ENCODE measurements at regions not wholly inside any gene's neighbourhood (a gene's known extent, or its start where the extent isn't known, plus 50 kb on each side); places are given as distances from the start of the nearest gene placed in this dataset.
"Not testable (repeated sequence)": the region's sequence is repeated elsewhere in the genome, so short reads cannot be mapped to it uniquely, and the experiment has no call there.

GRCh38 chr2:166665991-166666940, 172.2 kb upstream of the SCN7A start:
- no peak overlapping the region for H3K9ac ChIP-seq (ENCODE audit: low read depth, low read length)
- H3K27me3 ChIP-seq (ENCODE audit: control insufficient read depth, insufficient read depth, low read length) = no peaks in the 10 kb centered on the region
- H3K36me3 ChIP-seq (ENCODE audit: control insufficient read depth, insufficient read depth, low read length) = no peaks in the 10 kb centered on the region
- H3K4me1 ChIP-seq (ENCODE audit: control insufficient read depth, insufficient read depth, low read length) = no peaks in the 10 kb centered on the region
- no peaks in the 10 kb centered on the region for H3K9me3 ChIP-seq (ENCODE audit: control insufficient read depth, insufficient read depth, low read length)
- no peak overlapping the region for H3K4me3 ChIP-seq (ENCODE audit: low read depth, low read length)

GRCh38 chr2:166661824-166662223, 167.8 kb upstream of the SCN7A start:
- Histone ChIP-seq H3K4me1 (ENCODE audit: control insufficient read depth, insufficient read depth, low read length) (no peaks in the 10 kb centered on the region), H3K4me3 (ENCODE audit: low read depth, low read length) (no peak overlapping the region)

DNA sequence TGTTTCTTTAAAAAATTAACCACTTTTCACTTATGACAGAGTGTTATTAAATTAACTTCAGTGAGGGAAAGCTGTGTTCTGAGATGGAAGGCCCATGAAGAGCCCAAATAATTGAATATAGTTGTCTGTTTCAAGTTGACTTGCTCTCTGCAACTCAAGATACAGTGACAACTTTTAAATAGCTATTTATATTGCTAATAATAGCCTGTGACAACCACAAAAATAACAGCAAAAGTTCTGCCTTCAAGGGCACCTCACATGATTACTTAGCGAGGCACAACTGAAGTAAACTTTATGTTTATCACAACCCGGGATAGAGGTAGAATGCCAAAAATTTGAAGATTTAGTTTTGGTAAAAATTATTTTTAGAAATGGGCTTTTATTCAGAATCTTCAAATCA, 167.3 kb upstream of the SCN7A start:
- H3K4me3 ChIP-seq (ENCODE audit: low read depth, low read length) = no peak overlapping the region
- H3K27me3 ChIP-seq (ENCODE audit: control insufficient read depth, insufficient read depth, low read length) = no peaks in the 10 kb centered on the region
- no peaks in the 10 kb centered on the region for H3K36me3 ChIP-seq (ENCODE audit: control insufficient read depth, insufficient read depth, low read length)
- no peaks in the 10 kb centered on the region for H3K4me1 ChIP-seq (ENCODE audit: control insufficient read depth, insufficient read depth, low read length)
- no peaks in the 10 kb centered on the region for H3K9me3 ChIP-seq (ENCODE audit: control insufficient read depth, insufficient read depth, low read length)
- H3K9ac ChIP-seq (ENCODE audit: low read depth, low read length) = no peak overlapping the region

More at GRCh38 chr2:166661824-166662223, 167.8 kb upstream of the SCN7A start:
- Histone ChIP-seq H3K9ac (ENCODE audit: low read depth, low read length) (no peak overlapping the region), H3K9me3 (ENCODE audit: control insufficient read depth, insufficient read depth, low read length) (no peaks in the 10 kb centered on the region), H3K36me3 (ENCODE audit: control insufficient read depth, insufficient read depth, low read length) (no peaks in the 10 kb centered on the region), H3K27me3 (ENCODE audit: control insufficient read depth, insufficient read depth, low read length) (no peaks in the 10 kb centered on the region)

DNA sequence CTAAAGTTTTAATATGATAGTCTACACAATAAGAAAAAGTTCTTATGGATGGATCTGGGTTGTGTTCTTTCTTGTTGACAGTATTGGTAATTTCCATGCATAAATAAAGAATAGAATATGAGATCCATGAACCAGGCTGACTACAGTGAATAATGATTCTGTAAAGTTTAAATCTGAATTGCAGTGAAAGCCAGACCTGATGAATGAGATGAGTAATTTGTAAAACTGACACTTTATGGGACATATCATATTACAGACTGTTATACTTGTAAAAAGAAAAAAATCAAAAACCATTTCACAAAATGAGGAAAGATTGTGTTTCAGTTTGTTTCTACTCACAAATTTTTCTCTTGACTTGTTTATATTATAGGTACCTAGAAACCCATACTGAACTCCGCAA, 164.9 kb upstream of the SCN7A start:
- Histone ChIP-seq H3K9ac (ENCODE audit: low read depth, low read length) (no peak overlapping the region), H3K27me3 (ENCODE audit: control insufficient read depth, insufficient read depth, low read length) (no peaks in the 10 kb centered on the region), H3K9me3 (ENCODE audit: control insufficient read depth, insufficient read depth, low read length) (no peaks in the 10 kb centered on the region), H3K4me1 (ENCODE audit: control insufficient read depth, insufficient read depth, low read length) (no peaks in the 10 kb centered on the region), H3K36me3 (ENCODE audit: control insufficient read depth, insufficient read depth, low read length) (no peaks in the 10 kb centered on the region), H3K4me3 (ENCODE audit: low read depth, low read length) (no peak overlapping the region)

DNA sequence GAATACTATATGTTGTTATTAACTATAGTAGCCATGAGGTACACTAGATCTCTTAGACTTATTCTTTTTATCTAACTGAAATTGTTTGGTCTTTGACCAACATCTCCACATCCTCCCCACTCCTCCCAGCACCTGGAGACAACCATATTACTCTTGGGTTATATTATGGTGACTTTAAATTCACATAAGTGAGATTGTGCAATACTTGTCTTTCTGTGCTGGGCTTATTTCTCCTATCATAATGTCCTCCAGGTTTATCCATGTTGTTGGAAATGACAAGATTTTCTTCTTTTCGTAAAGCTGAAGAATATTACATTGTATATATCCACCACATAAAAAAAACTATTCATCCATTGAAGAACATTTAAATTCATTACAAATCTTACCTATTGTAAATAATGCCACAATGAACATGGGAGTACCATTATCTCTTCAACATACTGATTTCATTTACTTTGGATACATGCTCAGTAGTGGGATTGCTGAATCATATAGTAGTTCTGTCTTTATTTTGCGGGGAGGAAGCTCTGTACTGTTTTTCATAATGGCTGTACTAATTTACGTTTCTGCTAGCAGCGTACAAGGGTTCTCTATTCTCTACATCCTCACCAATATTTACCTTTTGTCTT, 159.2 kb upstream of the SCN7A start:
- Histone ChIP-seq H3K9me3 (ENCODE audit: control insufficient read depth, insufficient read depth, low read length) (no peaks in the 10 kb centered on the region), H3K27me3 (ENCODE audit: control insufficient read depth, insufficient read depth, low read length) (no peaks in the 10 kb centered on the region), H3K4me1 (ENCODE audit: control insufficient read depth, insufficient read depth, low read length) (no peaks in the 10 kb centered on the region), H3K4me3 (ENCODE audit: low read depth, low read length) (no peak overlapping the region), H3K9ac (ENCODE audit: low read depth, low read length) (no peak overlapping the region), H3K36me3 (ENCODE audit: control insufficient read depth, insufficient read depth, low read length) (no peaks in the 10 kb centered on the region)

DNA sequence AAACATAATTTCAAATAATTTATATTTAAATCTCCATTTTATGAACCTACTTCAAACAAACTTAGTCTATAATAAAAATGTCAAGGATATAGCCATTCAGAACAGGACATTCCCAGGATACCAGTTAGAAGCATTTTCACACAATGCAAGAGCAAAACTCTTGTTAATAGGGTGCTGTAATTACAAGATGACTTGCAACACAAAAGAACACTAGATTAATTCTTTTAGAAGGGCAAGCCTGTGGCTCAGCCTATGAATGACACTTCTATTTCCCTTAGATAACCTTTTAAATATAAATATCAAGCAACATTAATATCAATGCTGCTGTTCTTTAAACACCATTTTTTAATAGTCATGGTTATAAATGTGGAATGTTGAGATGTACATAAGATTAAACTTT, 157.9 kb upstream of the SCN7A start:
- Histone ChIP-seq H3K36me3 (ENCODE audit: control insufficient read depth, insufficient read depth, low read length) (no peaks in the 10 kb centered on the region), H3K9me3 (ENCODE audit: control insufficient read depth, insufficient read depth, low read length) (no peaks in the 10 kb centered on the region), H3K4me3 (ENCODE audit: low read depth, low read length) (no peak overlapping the region), H3K4me1 (ENCODE audit: control insufficient read depth, insufficient read depth, low read length) (no peaks in the 10 kb centered on the region), H3K9ac (ENCODE audit: low read depth, low read length) (no peak overlapping the region), H3K27me3 (ENCODE audit: control insufficient read depth, insufficient read depth, low read length) (no peaks in the 10 kb centered on the region)

DNA sequence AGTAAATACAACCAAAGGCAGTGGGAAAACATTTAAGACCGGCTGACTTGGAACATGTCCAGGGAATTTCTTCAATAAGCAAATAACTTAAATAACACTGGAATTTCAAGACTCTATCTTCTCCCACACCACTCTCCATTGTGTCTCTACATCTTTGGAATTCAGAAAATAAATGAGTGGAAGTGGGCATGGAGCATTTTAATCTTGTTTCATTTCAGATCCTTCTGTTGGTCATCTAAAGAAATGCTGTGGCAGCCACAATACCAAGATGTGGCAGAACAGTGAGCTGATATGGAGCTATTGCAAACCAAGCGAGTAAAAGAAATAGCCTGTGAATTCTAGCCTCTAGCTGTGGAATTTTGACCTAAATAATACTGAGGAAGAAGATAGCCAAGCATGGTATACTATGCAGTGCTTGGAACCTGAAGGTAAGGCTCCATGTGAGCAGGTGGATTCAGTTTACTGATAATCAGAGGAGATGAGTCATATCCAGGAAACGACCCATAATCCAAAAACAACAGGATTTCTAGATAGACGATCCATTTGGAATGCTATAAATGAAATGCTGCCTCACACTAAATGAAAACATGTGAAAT, 157.1 kb upstream of the SCN7A start:
- H3K9ac ChIP-seq (ENCODE audit: low read depth, low read length) = no peak overlapping the region
- H3K4me1 ChIP-seq (ENCODE audit: control insufficient read depth, insufficient read depth, low read length) = no peaks in the 10 kb centered on the region
- no peaks in the 10 kb centered on the region for H3K9me3 ChIP-seq (ENCODE audit: control insufficient read depth, insufficient read depth, low read length)
- no peaks in the 10 kb centered on the region for H3K36me3 ChIP-seq (ENCODE audit: control insufficient read depth, insufficient read depth, low read length)
- H3K4me3 ChIP-seq (ENCODE audit: low read depth, low read length) = no peak overlapping the region
- no peaks in the 10 kb centered on the region for H3K27me3 ChIP-seq (ENCODE audit: control insufficient read depth, insufficient read depth, low read length)

DNA sequence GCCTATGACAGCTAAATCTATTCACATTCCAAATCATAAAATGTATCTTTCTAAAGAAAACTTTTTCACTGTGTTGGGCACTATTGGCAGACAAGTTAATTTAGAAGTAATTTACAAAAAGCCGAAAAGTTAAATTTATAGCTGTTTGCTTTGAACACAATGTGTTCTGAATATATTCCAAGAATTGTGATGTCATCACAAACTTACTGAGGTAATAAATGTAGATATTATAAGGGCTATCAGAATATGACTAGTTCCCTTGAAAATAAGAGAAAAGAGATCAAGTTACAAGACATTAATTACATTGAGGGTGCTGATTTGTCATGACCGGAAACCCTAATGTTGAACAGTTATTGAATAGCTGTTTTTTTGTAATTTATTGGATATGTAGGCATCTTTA, 153.9 kb upstream of the SCN7A start:
- Histone ChIP-seq H3K4me3 (ENCODE audit: low read depth, low read length) (no peak overlapping the region), H3K36me3 (ENCODE audit: control insufficient read depth, insufficient read depth, low read length) (no peaks in the 10 kb centered on the region)

GRCh38 chr2:166643980-166644379, 149.9 kb upstream of the SCN7A start:
- no peak overlapping the region for H3K4me3 ChIP-seq (ENCODE audit: low read depth, low read length)
- H3K9me3 ChIP-seq (ENCODE audit: control insufficient read depth, insufficient read depth, low read length) = no peaks in the 10 kb centered on the region
- H3K4me1 ChIP-seq (ENCODE audit: control insufficient read depth, insufficient read depth, low read length) = no peaks in the 10 kb centered on the region
- H3K27me3 ChIP-seq (ENCODE audit: control insufficient read depth, insufficient read depth, low read length) = no peaks in the 10 kb centered on the region
- H3K9ac ChIP-seq (ENCODE audit: low read depth, low read length) = no peak overlapping the region
- H3K36me3 ChIP-seq (ENCODE audit: control insufficient read depth, insufficient read depth, low read length) = no peaks in the 10 kb centered on the region

More for the DNA sequence above, 153.9 kb upstream of the SCN7A start:
- Histone ChIP-seq H3K9me3 (ENCODE audit: control insufficient read depth, insufficient read depth, low read length) (no peaks in the 10 kb centered on the region), H3K27me3 (ENCODE audit: control insufficient read depth, insufficient read depth, low read length) (no peaks in the 10 kb centered on the region), H3K9ac (ENCODE audit: low read depth, low read length) (no peak overlapping the region), H3K4me1 (ENCODE audit: control insufficient read depth, insufficient read depth, low read length) (no peaks in the 10 kb centered on the region)

DNA sequence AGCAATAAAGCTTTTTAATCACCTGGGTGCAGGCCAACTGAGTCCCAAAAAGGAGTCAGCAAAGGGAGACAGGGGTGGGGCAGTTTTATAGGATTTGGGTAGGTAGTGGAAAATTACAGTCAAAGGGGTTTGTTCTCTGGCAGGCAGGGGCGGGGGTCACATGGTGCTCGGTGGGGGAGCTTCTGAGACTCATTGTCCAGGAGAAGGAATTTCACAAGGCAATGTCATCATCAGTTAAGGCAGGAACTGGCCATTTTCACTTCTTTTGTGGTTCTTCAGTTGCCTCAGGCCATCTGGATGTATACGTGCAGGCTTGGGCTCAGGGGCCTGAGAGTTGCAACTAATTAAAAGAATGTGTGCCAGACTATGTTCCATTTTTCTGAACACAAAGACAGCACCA, 147.5 kb upstream of the SCN7A start:
- H3K4me3 ChIP-seq (ENCODE audit: low read depth, low read length); H3K4me1 ChIP-seq (ENCODE audit: control insufficient read depth, insufficient read depth, low read length); H3K9me3 ChIP-seq (ENCODE audit: control insufficient read depth, insufficient read depth, low read length); H3K27me3 ChIP-seq (ENCODE audit: control insufficient read depth, insufficient read depth, low read length); H3K9ac ChIP-seq (ENCODE audit: low read depth, low read length); H3K36me3 ChIP-seq (ENCODE audit: control insufficient read depth, insufficient read depth, low read length): not testable (repeated sequence)

DNA sequence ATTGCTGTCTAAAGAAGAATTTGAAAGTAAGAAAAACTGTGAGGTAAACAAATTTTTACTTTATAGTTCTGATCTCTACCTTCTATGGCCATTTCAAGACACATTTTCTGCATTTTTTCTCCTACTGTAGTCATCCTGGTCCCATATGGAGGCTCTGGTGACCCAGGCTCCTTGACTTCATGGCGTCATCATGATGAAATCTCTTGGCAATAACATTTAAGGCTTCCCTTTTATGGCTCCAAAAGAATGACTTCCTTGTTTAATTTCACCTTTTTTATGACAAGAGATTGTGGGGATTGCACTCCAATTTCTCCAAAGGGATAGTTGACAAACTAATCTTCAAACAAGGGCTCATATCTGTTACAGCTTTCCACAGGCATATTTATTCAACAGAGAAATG, 143.0 kb upstream of the SCN7A start:
- peaks cover 7% of the 10 kb centered on the region for H3K4me1 ChIP-seq (ENCODE audit: control insufficient read depth, insufficient read depth, low read length)
- H3K36me3 ChIP-seq (ENCODE audit: control insufficient read depth, insufficient read depth, low read length) = no peaks in the 10 kb centered on the region
- no peaks in the 10 kb centered on the region for H3K27me3 ChIP-seq (ENCODE audit: control insufficient read depth, insufficient read depth, low read length)
- H3K4me3 ChIP-seq (ENCODE audit: low read depth, low read length) = no peak overlapping the region
- no peak overlapping the region for H3K9ac ChIP-seq (ENCODE audit: low read depth, low read length)
- H3K9me3 ChIP-seq (ENCODE audit: control insufficient read depth, insufficient read depth, low read length) = no peaks in the 10 kb centered on the region

- Histone ChIP-seq H3K36me3 (ENCODE audit: control insufficient read depth, insufficient read depth, low read length) (no peaks in the 10 kb centered on the region), H3K4me3 (ENCODE audit: low read depth, low read length) (no peak overlapping the region), H3K27me3 (ENCODE audit: control insufficient read depth, insufficient read depth, low read length) (no peaks in the 10 kb centered on the region), H3K9me3 (ENCODE audit: control insufficient read depth, insufficient read depth, low read length) (no peaks in the 10 kb centered on the region), H3K9ac (ENCODE audit: low read depth, low read length) (no peak overlapping the region), H3K4me1 (ENCODE audit: control insufficient read depth, insufficient read depth, low read length) (peaks cover 7% of the 10 kb centered on the region)
Observed at GRCh38 chr2:166634706-166635105, 140.7 kb upstream of the SCN7A start.
